H9 (cell line): ENCODE measurements at regions not wholly inside any gene's neighbourhood (a gene's known extent, or its start where the extent isn't known, plus 50 kb on each side); places are given as distances from the start of the nearest gene placed in this dataset.

Experiments used
- DNase-seq: peaks from one replicate; pipeline ENCODE4 v3.0.0-alpha.2; 2017
- H2AFZ ChIP-seq: one replicate; pipeline ENCODE4 v1.6.1; 2013; ENCODE audit warnings: mild to moderate bottlenecking, low read length, control low read depth, moderate library complexity
- H2AK5ac ChIP-seq: 2 replicates; pipeline ENCODE4 v1.6.1; 2013; ENCODE audit warnings: low read length, control low read depth, mixed read lengths; ENCODE audit not compliant: insufficient read length
- H2BK120ac ChIP-seq: one replicate; pipeline ENCODE4 v1.6.1; 2013; ENCODE audit warnings: low read depth, mild to moderate bottlenecking, low read length, control low read depth, inconsistent platforms; ENCODE audit not compliant: poor library complexity, severe bottlenecking
- H2BK12ac ChIP-seq: 2 replicates; pipeline ENCODE4 v1.6.1; 2013; ENCODE audit warnings: low read length, control low read depth, mixed read lengths, low read depth; ENCODE audit not compliant: insufficient read length
- H2BK15ac ChIP-seq: 2 replicates; pipeline ENCODE4 v1.6.1; 2013; ENCODE audit warnings: low read depth, low read length, control low read depth
- H2BK20ac ChIP-seq: one replicate; pipeline ENCODE4 v1.6.1; 2013; ENCODE audit warnings: low read depth, mild to moderate bottlenecking, low read length, control low read depth, inconsistent platforms; ENCODE audit not compliant: poor library complexity, severe bottlenecking
- H2BK5ac ChIP-seq: 2 replicates; pipeline ENCODE4 v1.6.1; 2013; ENCODE audit warnings: low read length, control low read depth, mixed read lengths; ENCODE audit not compliant: insufficient read length
- H3K14ac ChIP-seq: 2 replicates; pipeline ENCODE4 v1.6.1; 2013; ENCODE audit warnings: low read length, control low read depth; ENCODE audit not compliant: insufficient read depth
- H3K18ac ChIP-seq: 2 replicates; pipeline ENCODE4 v1.6.1; 2013; ENCODE audit warnings: low read depth, mild to moderate bottlenecking, mixed read lengths, low read length, control low read depth; ENCODE audit not compliant: insufficient read length
- H3K23ac ChIP-seq: 2 replicates; pipeline ENCODE4 v1.6.1; 2013; ENCODE audit warnings: low read length, control low read depth, mixed read lengths, low read depth; ENCODE audit not compliant: insufficient read length
- H3K23me2 ChIP-seq: 2 replicates; pipeline ENCODE4 v1.6.1; 2013; ENCODE audit warnings: low read depth, mild to moderate bottlenecking, mixed read lengths, low read length, control low read depth; ENCODE audit not compliant: insufficient read length, poor library complexity, severe bottlenecking
- H3K27ac ChIP-seq: 2 replicates; pipeline ENCODE4 v1.5.1; 2013; ENCODE audit warnings: low read length, control low read depth, mixed read lengths, low read depth; ENCODE audit not compliant: insufficient read length
- H3K27me3 ChIP-seq: 2 replicates; pipeline ENCODE4 v1.6.1; 2013; ENCODE audit warnings: low read length, control low read depth, inconsistent platforms; ENCODE audit not compliant: insufficient read depth
- H3K4ac ChIP-seq: 2 replicates; pipeline ENCODE4 v1.6.1; 2013; ENCODE audit warnings: low read depth, mild to moderate bottlenecking, control low read depth, inconsistent platforms, low read length, moderate library complexity
- H3K4me1 ChIP-seq: 2 replicates; pipeline ENCODE4 v1.6.1; 2013; ENCODE audit warnings: low read length, control low read depth, inconsistent platforms; ENCODE audit not compliant: insufficient read depth
- H3K4me2 ChIP-seq: 2 replicates; pipeline ENCODE4 v1.6.1; 2013; ENCODE audit warnings: low read length, control low read depth, mixed read lengths; ENCODE audit not compliant: insufficient read length, insufficient read depth
- H3K56ac ChIP-seq: 2 replicates; pipeline ENCODE4 v1.6.1; 2013; ENCODE audit warnings: low read depth, mild to moderate bottlenecking, mixed read lengths, low read length, control low read depth; ENCODE audit not compliant: insufficient read length
- H3K79me1 ChIP-seq: 2 replicates; pipeline ENCODE4 v1.6.1; 2013; ENCODE audit warnings: low read depth, mild to moderate bottlenecking, moderate library complexity, low read length, control low read depth, inconsistent platforms; ENCODE audit not compliant: insufficient read depth, poor library complexity, severe bottlenecking
- H3K79me2 ChIP-seq: 2 replicates; pipeline ENCODE4 v1.6.1; 2013; ENCODE audit warnings: low read length, control low read depth, inconsistent platforms; ENCODE audit not compliant: insufficient read depth
- H3K9ac ChIP-seq: 2 replicates; pipeline ENCODE4 v1.6.1; 2013; ENCODE audit warnings: low read length, control low read depth, mixed read lengths; ENCODE audit not compliant: insufficient read length; ENCODE audit errors: extremely low read depth
- H3K9me3 ChIP-seq: one replicate; pipeline ENCODE4 v1.6.1; 2013; ENCODE audit warnings: low read depth, low read length, inconsistent platforms; ENCODE audit not compliant: control insufficient read depth
- H3T11ph ChIP-seq: one replicate; pipeline ENCODE4 v1.6.1; 2013; ENCODE audit warnings: mild to moderate bottlenecking, low read length, control low read depth, inconsistent platforms
- H4K20me1 ChIP-seq: one replicate; pipeline ENCODE4 v1.6.1; 2013; ENCODE audit not compliant: control insufficient read depth, insufficient read length, insufficient read depth
- H4K5ac ChIP-seq: 2 replicates; pipeline ENCODE4 v1.6.1; 2013; ENCODE audit warnings: low read depth, mild to moderate bottlenecking, mixed read lengths, low read length, control low read depth; ENCODE audit not compliant: insufficient read length
- H4K8ac ChIP-seq: replicated peaks from 2 replicates; pipeline ENCODE4 v1.6.1; 2013; ENCODE audit warnings: low read length, control low read depth, mixed read lengths, low read depth; ENCODE audit not compliant: insufficient read length
- H4K91ac ChIP-seq: 2 replicates; pipeline ENCODE4 v1.6.1; 2013; ENCODE audit warnings: low read depth, mild to moderate bottlenecking, moderate library complexity, mixed read lengths, low read length, control low read depth; ENCODE audit not compliant: insufficient read length
- H3K27ac Mint-ChIP-seq, 3 experiments: 2 replicates in 2 of 3; 3 replicates in 1 of 3; pipeline ENCODE4 v1.8.0; 2020 to 2021; ENCODE audit warnings: mixed read lengths in 3 of 3, mild to moderate bottlenecking in 1 of 3, moderate library complexity in 1 of 3
- H3K27me3 Mint-ChIP-seq: 2 replicates; pipeline ENCODE4 v1.8.0; 2021; ENCODE audit warnings: low read depth, mild to moderate bottlenecking, moderate library complexity, mixed read lengths
- H3K36me3 Mint-ChIP-seq, 3 experiments: 2 replicates in 2 of 3; 3 replicates in 1 of 3; pipeline ENCODE4 v1.8.0; 2020 to 2021; ENCODE audit warnings: low read depth in 3 of 3, mixed read lengths in 3 of 3; ENCODE audit not compliant: insufficient read depth in 1 of 3
- H3K4me1 Mint-ChIP-seq, 2 experiments: 2 replicates each; pipeline ENCODE4 v1.8.0; 2020; ENCODE audit warnings: mixed read lengths in 2 of 2
- H3K4me3 Mint-ChIP-seq, 2 experiments: 2 replicates in 1 of 2; 3 replicates in 1 of 2; pipeline ENCODE4 v1.8.0; 2020 to 2021; ENCODE audit warnings: mild to moderate bottlenecking in 2 of 2, mixed read lengths in 2 of 2, moderate library complexity in 1 of 2
- H3K9me3 Mint-ChIP-seq, 2 experiments: 2 replicates in 1 of 2; 3 replicates in 1 of 2; pipeline ENCODE4 v1.8.0; 2020; ENCODE audit warnings: mild to moderate bottlenecking in 2 of 2, mixed read lengths in 2 of 2, moderate library complexity in 1 of 2
- WGBS: extraction: QIAGEN DNeasy Blood & Tissue Kit; methylation state at CpG from one replicate; pipeline ENCODE4 v1.1.7; 2013; ENCODE audit warnings: missing lambda C conversion rate, low lambda C conversion rate, mixed read lengths; ENCODE audit not compliant: insufficient read length; ENCODE audit errors: extremely low coverage; 5-methylcytosine and 5-hydroxymethylcytosine counted together
- TF ChIP-seq, protein P1 (sequence below): fragments of 200-600 bp; sonication (generic); conservative IDR thresholded peaks from 3 replicates; pipeline ENCODE4 v1.8.0; 2021; ENCODE audit warnings: antibody characterized with exemption, mild to moderate bottlenecking

GRCh38 chr6:147954938-147955337 lies 387.7 kb upstream of the SASH1 start:
- Histone ChIP-seq H3K23ac (no peak overlapping the region), H4K91ac (no peak overlapping the region), H3K14ac (no peak overlapping the region), H2BK20ac (no peak overlapping the region), H3K27ac (no peak overlapping the region), H3K18ac (no peak overlapping the region), H2AFZ (no peak overlapping the region), H3K4me1 (no peaks in the 10 kb centered on the region), H4K20me1 (no peaks in the 10 kb centered on the region), H2BK120ac (no peak overlapping the region), H2BK15ac (no peak overlapping the region), H3T11ph (no peak overlapping the region), H3K4ac (no peak overlapping the region), H4K5ac (no peak overlapping the region), H3K79me2 (no peaks in the 10 kb centered on the region), H3K9me3 (no peaks in the 10 kb centered on the region), H3K79me1 (no peaks in the 10 kb centered on the region), H3K23me2 (no peaks in the 10 kb centered on the region), H3K56ac (no peak overlapping the region), H3K27me3 (no peaks in the 10 kb centered on the region), H3K9ac (no peak overlapping the region), H2AK5ac (no peak overlapping the region), H3K4me2 (no peak overlapping the region), H4K8ac (no peak overlapping the region), H2BK5ac (no peak overlapping the region), H2BK12ac (no peak overlapping the region)
- H3K4me1 Mint-ChIP-seq = no peaks in the 10 kb centered on the region
- no CpG with 5 or more reads among the region's 3 CpGs for WGBS
- H3K27me3 Mint-ChIP-seq = no peaks in the 10 kb centered on the region
- H3K36me3 Mint-ChIP-seq = no peaks in the 10 kb centered on the region
- H3K4me3 Mint-ChIP-seq = no peak overlapping the region
- TF ChIP-seq, protein P1, sequence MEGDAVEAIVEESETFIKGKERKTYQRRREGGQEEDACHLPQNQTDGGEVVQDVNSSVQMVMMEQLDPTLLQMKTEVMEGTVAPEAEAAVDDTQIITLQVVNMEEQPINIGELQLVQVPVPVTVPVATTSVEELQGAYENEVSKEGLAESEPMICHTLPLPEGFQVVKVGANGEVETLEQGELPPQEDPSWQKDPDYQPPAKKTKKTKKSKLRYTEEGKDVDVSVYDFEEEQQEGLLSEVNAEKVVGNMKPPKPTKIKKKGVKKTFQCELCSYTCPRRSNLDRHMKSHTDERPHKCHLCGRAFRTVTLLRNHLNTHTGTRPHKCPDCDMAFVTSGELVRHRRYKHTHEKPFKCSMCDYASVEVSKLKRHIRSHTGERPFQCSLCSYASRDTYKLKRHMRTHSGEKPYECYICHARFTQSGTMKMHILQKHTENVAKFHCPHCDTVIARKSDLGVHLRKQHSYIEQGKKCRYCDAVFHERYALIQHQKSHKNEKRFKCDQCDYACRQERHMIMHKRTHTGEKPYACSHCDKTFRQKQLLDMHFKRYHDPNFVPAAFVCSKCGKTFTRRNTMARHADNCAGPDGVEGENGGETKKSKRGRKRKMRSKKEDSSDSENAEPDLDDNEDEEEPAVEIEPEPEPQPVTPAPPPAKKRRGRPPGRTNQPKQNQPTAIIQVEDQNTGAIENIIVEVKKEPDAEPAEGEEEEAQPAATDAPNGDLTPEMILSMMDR = no peak
- H3K9me3 Mint-ChIP-seq = no peaks in the 10 kb centered on the region; a peak in 1 of 5 replicates
- DNase-seq = no peak
- no peak overlapping the region for H3K27ac Mint-ChIP-seq
